CD4-positive, alpha-beta T cell treated with Interleukin-2 at 100 ng/mL for 4 hours (primary cell): ENCODE measurements at regions not wholly inside any gene's neighbourhood (a gene's known extent, or its start where the extent isn't known, plus 50 kb on each side); places are given as distances from the start of the nearest gene placed in this dataset.

ENCODE experiments used
- DNase-seq: peaks from one replicate; pipeline ENCODE4 v3.0.0-alpha.2; 2020; ENCODE audit warnings: low spot score

- no peak for DNase-seq
Observed at GRCh38 chr20:51095633-51096521, 73.0 kb upstream of the KCNG1 start.

GRCh38 chr20:51094221-51094620 is 71.3 kb upstream of the KCNG1 start:
- DNase-seq, result no peak

- no peak for DNase-seq
Observed at GRCh38 chr20:51093240-51093763, 70.4 kb upstream of the KCNG1 start.

- DNase-seq, result no peak
Observed at GRCh38 chr20:51092338-51092737, 69.4 kb upstream of the KCNG1 start.

DNA sequence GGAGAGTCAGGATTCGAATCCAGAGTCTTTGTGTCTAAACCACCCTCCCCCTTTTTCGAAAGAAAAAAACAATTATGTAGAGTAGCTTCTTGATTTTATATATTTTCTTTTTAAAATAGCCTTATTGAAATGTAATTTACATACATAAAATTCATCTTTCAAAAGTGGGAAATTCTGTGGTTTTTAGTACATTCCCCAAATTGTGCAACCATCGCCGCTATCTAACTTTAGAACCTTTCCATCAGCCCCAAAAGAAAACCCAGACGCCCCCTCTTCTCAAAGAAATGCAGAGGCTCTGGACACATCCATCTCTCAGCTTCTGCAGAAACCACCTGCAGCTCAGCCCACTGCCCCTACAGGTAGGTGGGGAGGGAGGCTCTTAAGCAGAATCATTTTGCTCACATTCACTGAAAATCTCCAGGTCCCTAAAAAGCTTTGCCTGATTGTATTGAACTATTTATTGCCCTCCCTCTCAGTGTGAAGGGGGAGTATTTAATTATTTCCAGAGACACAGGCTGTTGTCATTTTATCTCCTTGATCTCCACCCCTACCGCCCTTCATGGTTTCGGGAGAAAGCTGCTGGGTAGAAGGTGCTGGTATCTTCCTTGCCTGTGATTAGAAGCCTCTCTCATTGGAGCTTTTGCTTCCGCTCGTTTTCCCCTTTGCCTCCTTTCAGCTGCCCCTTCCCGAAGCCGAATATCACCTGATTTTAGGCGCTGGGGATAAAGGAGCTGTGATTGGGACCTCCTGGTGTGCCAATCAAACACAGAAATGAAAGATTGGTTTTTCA is 68.7 kb upstream of the KCNG1 start:
- no peak for DNase-seq

DNA sequence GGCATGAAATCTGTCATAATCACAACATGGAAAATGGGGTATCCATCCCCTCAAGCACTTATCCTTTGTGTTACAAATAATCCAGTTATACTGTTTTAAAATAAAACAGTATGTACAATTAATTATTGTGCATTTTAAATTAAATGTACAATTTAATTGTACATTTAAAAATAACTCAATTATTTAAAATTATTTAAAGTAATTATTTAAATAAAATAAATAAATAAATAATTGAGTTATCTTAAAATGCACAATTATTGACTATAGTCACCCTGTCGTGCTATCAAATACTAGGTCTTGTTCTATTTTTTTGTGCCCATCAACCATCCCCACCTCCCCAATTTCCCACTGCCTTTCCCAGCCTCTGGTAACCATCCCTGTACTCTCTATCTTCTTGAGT is 66.9 kb upstream of the KCNG1 start:
- DNase-seq, result no peak

- DNase-seq, result no peak
Observed at GRCh38 chr20:51089272-51089781, 66.4 kb upstream of the KCNG1 start.

GRCh38 chr20:51087266-51087665 is 64.4 kb upstream of the KCNG1 start:
- no peak for DNase-seq

DNA sequence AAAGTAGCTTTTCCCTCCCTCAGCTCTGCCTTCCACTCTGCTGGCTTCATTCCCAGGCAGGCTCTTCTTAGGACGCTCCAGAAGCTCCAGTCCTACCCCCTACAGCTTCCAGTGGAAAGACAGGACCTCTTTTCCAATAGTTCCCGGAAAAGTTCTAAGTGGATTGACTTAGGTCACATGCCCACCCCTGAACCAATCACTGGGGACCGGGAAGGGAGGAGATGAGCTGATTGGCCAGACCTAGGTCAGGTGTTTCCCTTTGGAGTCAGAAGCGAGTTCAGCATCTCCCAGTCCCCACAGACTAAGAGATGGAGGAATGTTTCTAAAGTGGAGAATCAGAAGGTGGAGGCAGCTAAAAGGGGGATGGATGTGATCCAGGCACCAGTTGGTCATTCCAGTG is 62.9 kb upstream of the KCNG1 start:
- no peak for DNase-seq

- no peak for DNase-seq
Observed at GRCh38 chr20:51084593-51085377, 61.9 kb upstream of the KCNG1 start.

GRCh38 chr20:51083447-51083846 is 60.5 kb upstream of the KCNG1 start:
- no peak for DNase-seq

DNA sequence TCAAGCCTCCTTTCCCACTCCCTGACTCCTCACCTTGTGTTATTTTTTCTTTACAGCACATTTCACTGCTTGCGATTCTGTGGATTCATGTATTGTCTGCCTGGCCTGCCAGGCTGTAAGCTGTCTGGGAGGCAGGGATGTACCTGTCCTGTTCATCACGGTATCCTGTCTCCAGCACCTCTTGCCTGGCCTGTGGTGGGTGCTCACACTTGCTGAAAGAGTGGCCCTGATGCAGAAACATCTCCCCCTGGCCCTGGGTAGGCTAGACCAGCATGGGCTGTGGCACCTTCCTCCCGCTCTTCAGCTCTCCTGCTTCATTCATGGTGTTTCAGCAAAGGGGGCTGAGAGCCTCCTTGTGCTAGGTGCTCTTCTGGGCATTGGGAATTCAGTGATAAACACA is 60.1 kb upstream of the KCNG1 start:
- no peak for DNase-seq

DNA sequence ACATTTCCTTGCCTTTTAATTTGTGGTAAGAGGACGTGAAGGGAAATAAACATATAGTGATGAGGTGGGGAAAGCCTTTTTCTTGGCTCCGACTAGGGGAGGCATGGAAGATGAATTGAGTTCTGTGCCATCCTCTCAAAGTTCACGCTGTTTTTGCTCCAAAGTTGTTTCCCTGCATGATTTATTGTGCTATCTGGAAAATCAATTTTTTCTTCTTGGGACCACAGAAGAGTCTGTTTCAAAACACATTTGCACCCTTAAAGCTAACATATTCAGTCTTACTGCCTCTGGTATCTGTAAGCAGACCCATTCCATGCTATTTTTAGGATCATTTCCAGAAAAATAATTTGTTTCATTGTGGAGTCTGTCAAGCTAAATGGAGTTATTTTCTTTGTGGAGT is 57.6 kb upstream of the KCNG1 start:
- no peak for DNase-seq

- DNase-seq, result no peak
Observed at GRCh38 chr20:51079488-51079887, 56.6 kb upstream of the KCNG1 start.

- DNase-seq, result no peak
Observed at GRCh38 chr20:51077686-51078060, 54.8 kb upstream of the KCNG1 start.

- no peak for DNase-seq
Observed at GRCh38 chr20:51076786-51077685, 54.1 kb upstream of the KCNG1 start.

DNA sequence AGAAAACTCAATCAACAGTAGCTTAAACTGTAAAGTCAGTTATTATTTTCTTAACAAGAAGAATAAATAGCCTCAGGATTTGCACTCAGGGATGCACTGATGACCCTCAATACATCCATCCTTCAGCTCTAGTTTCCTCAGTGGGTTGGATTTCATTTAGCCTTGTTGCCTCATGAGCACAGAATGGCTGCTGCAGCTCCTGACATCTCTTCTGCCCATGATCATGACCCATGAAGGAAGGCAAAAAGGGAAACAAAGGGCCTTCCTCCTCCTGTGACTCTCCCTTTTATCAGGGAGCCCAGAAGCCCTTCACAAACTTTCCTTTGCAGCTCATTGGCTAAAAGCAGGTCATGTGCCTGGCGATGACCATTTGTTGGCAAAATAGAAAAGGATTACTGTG is 51.2 kb upstream of the KCNG1 start:
- no peak for DNase-seq
